IMR-90 (cell line): ENCODE measurements at regions not wholly inside any gene's neighbourhood (a gene's known extent, or its start where the extent isn't known, plus 50 kb on each side); places are given as distances from the start of the nearest gene placed in this dataset.

ENCODE experiments used
- ATAC-seq: fragments of 200-7000 bp; cut with Tn5 transposase; 2 replicates; pipeline ENCODE4 v1.9.1; 2020; ENCODE audit warnings: low read depth, mild to moderate bottlenecking, moderate library complexity
- BruUV-seq: library from RNA; stranded (reverse); fragments of 400-500 nt; replicated peaks from 2 replicates; lab custom pipeline; 2021; lab: Mats Ljungman, UMichigan
- CTCF ChIA-PET: fragments of 300-600 bp; formaldehyde crosslinking; extraction: SDS; loops from one replicate; lab custom pipeline; 2021; ENCODE audit warnings: antibody characterized with exemption; lab: Yijun Ruan, JAX
- POLR2A ChIA-PET: fragments of 300-600 bp; sonication (Branson Sonifier 250); formaldehyde crosslinking; loops from one replicate; lab custom pipeline; 2022; ENCODE audit warnings: antibody characterized with exemption; ENCODE audit not compliant: unreplicated experiment; lab: Charles Lee
- DNase-seq: peaks from one replicate; pipeline ENCODE4 v3.0.0; 2013
- H2AFZ ChIP-seq: replicated peaks from 2 replicates; pipeline ENCODE3; 2013; ENCODE audit warnings: low read length, mild to moderate bottlenecking; ENCODE audit not compliant: poor library complexity
- H2AK5ac ChIP-seq: 2 replicates; pipeline ENCODE4 v1.6.1; 2013; ENCODE audit warnings: low read depth, low read length, inconsistent platforms
- H2AK9ac ChIP-seq: replicated peaks from 2 replicates; pipeline ENCODE3; 2013; ENCODE audit warnings: mild to moderate bottlenecking, low read depth, low read length, moderate library complexity; ENCODE audit not compliant: poor library complexity
- H2BK120ac ChIP-seq: 2 replicates; pipeline ENCODE4 v1.6.1; 2013; ENCODE audit warnings: low read depth, low read length, inconsistent platforms
- H2BK15ac ChIP-seq: 3 replicates; pipeline ENCODE4 v1.6.1; 2013; ENCODE audit warnings: low read depth, low read length, inconsistent platforms
- H2BK20ac ChIP-seq: 2 replicates; pipeline ENCODE4 v1.6.1; 2013; ENCODE audit warnings: low read depth, mild to moderate bottlenecking, inconsistent platforms, low read length, moderate library complexity
- H2BK5ac ChIP-seq: 2 replicates; pipeline ENCODE4 v1.6.1; 2013; ENCODE audit warnings: mild to moderate bottlenecking, low read depth, low read length, inconsistent platforms; ENCODE audit not compliant: poor library complexity, severe bottlenecking
- H3K14ac ChIP-seq: replicated peaks from 2 replicates; pipeline ENCODE4 v1.6.1; 2013; ENCODE audit warnings: low read depth, low read length, inconsistent platforms
- H3K18ac ChIP-seq: 2 replicates; pipeline ENCODE4 v1.6.1; 2013; ENCODE audit warnings: low read depth, low read length, control low read depth
- H3K23ac ChIP-seq: 2 replicates; pipeline ENCODE4 v1.6.1; 2013; ENCODE audit warnings: low read depth, low read length, inconsistent platforms
- H3K27ac ChIP-seq: 2 replicates; pipeline ENCODE4 v1.5.1; 2013; ENCODE audit warnings: mild to moderate bottlenecking, control low read depth, low read length; ENCODE audit not compliant: insufficient read depth
- H3K27me3 ChIP-seq: 2 replicates; pipeline ENCODE4 v1.6.1; 2013; ENCODE audit warnings: low read length; ENCODE audit not compliant: control insufficient read depth, insufficient read depth
- H3K36me3 ChIP-seq: 2 replicates; pipeline ENCODE4 v1.6.1; 2013; ENCODE audit warnings: low read length, mixed read lengths; ENCODE audit not compliant: control insufficient read depth, insufficient read depth
- H3K4ac ChIP-seq: 2 replicates; pipeline ENCODE4 v1.6.1; 2013; ENCODE audit warnings: low read depth, low read length, inconsistent platforms
- H3K4me1 ChIP-seq: 2 replicates; pipeline ENCODE4 v1.6.1; 2013; ENCODE audit warnings: low read length, mixed read lengths; ENCODE audit not compliant: control insufficient read depth, insufficient read depth
- H3K4me2 ChIP-seq: 2 replicates; pipeline ENCODE4 v1.6.1; 2013; ENCODE audit warnings: low read depth, mild to moderate bottlenecking, control low read depth, low read length, moderate library complexity
- H3K4me3 ChIP-seq: 2 replicates; pipeline ENCODE4 v1.5.1; 2013; ENCODE audit warnings: low read depth, mild to moderate bottlenecking, control low read depth, low read length, moderate library complexity; ENCODE audit not compliant: insufficient read depth
- H3K56ac ChIP-seq: 2 replicates; pipeline ENCODE4 v1.6.1; 2013; ENCODE audit warnings: low read length, inconsistent platforms; ENCODE audit not compliant: insufficient read depth; ENCODE audit errors: extremely low read depth
- H3K79me1 ChIP-seq, 2 experiments: 2 replicates each; pipeline ENCODE4 v1.6.1; 2013; ENCODE audit warnings: low read length in 2 of 2, inconsistent platforms in 1 of 2, low read depth in 1 of 2
- H3K9ac ChIP-seq: 2 replicates; pipeline ENCODE4 v1.6.1; 2013; ENCODE audit warnings: low read depth, low read length, control low read depth
- H3K9me1 ChIP-seq: 2 replicates; pipeline ENCODE4 v1.6.1; 2013; ENCODE audit warnings: low read length, inconsistent platforms; ENCODE audit not compliant: insufficient read depth
- H3K9me3 ChIP-seq: 2 replicates; pipeline ENCODE4 v1.6.1; 2013; ENCODE audit warnings: low read length; ENCODE audit not compliant: control insufficient read depth, insufficient read depth
- H4K20me1 ChIP-seq: 2 replicates; pipeline ENCODE4 v1.6.1; 2013; ENCODE audit warnings: low read length, inconsistent platforms; ENCODE audit not compliant: insufficient read depth
- H4K5ac ChIP-seq: 2 replicates; pipeline ENCODE4 v1.6.1; 2013; ENCODE audit warnings: mild to moderate bottlenecking, low read depth, low read length, control low read depth
- H4K8ac ChIP-seq, 2 experiments: 2 replicates each; pipeline ENCODE4 v1.6.1; 2013; ENCODE audit warnings: low read depth in 2 of 2, low read length in 2 of 2, control low read depth in 1 of 2, inconsistent platforms in 1 of 2
- H4K91ac ChIP-seq: 2 replicates; pipeline ENCODE4 v1.6.1; 2013; ENCODE audit warnings: low read depth, low read length, inconsistent platforms; ENCODE audit not compliant: insufficient read depth
- BHLHE40 ChIP-seq: fragments of 150-350 bp; IDR thresholded peaks from 2 replicates; pipeline ENCODE4 v1.6.1; 2016; ENCODE audit warnings: mild to moderate bottlenecking, low read depth, low read length
- CEBPB ChIP-seq: IDR thresholded peaks from 2 replicates; pipeline ENCODE4 v1.6.1; 2012; ENCODE audit warnings: low read depth, low read length, improper control_type of control experiment
- CHD1 ChIP-seq: IDR thresholded peaks from 2 replicates; pipeline ENCODE4 v1.6.1; 2012; ENCODE audit warnings: low read depth, low read length, improper control_type of control experiment
- CTCF ChIP-seq: conservative IDR thresholded peaks from 2 replicates; pipeline ENCODE4 v1.5.1; 2012; ENCODE audit warnings: mild to moderate bottlenecking, low read depth, low read length, improper control_type of control experiment
- ELK1 ChIP-seq: fragments of 150-350 bp; IDR thresholded peaks from 2 replicates; pipeline ENCODE4 v1.6.1; 2016; ENCODE audit warnings: low read depth, mild to moderate bottlenecking, low read length, moderate library complexity, borderline replicate concordance
- FOS ChIP-seq: fragments of 150-350 bp; IDR thresholded peaks from 2 replicates; pipeline ENCODE4 v1.6.1; 2016; ENCODE audit warnings: low read depth, low read length
- MAFK ChIP-seq: IDR thresholded peaks from 2 replicates; pipeline ENCODE4 v1.6.1; 2012; ENCODE audit warnings: low read depth, low read length, improper control_type of control experiment
- MAZ ChIP-seq: IDR thresholded peaks from 2 replicates; pipeline ENCODE4 v1.6.1; 2012; ENCODE audit warnings: low read depth, mild to moderate bottlenecking, low read length, improper control_type of control experiment, moderate library complexity, borderline replicate concordance
- MXI1 ChIP-seq: IDR thresholded peaks from 2 replicates; pipeline ENCODE4 v1.6.1; 2012; ENCODE audit warnings: low read depth, mild to moderate bottlenecking, low read length, moderate library complexity, borderline replicate concordance
- NFE2L2 ChIP-seq: fragments of 150-350 bp; IDR thresholded peaks from 2 replicates; pipeline ENCODE4 v1.6.1; 2016; ENCODE audit warnings: low read depth, mild to moderate bottlenecking, low read length
- POLR2A ChIP-seq: IDR thresholded peaks from 2 replicates; pipeline ENCODE4 v1.6.1; 2012; ENCODE audit warnings: mild to moderate bottlenecking, low read depth, low read length
- RAD21 ChIP-seq: IDR thresholded peaks from 2 replicates; pipeline ENCODE4 v1.6.1; 2012; ENCODE audit warnings: low read length, improper control_type of control experiment
- RCOR1 ChIP-seq: IDR thresholded peaks from 2 replicates; pipeline ENCODE4 v1.6.1; 2012; ENCODE audit warnings: mild to moderate bottlenecking, low read length, improper control_type of control experiment; ENCODE audit not compliant: insufficient replicate concordance
- RFX5 ChIP-seq: IDR thresholded peaks from 2 replicates; pipeline ENCODE4 v1.8.0; 2012; ENCODE audit warnings: low read depth, mild to moderate bottlenecking, low read length, moderate library complexity
- SMC3 ChIP-seq: fragments of 150-350 bp; IDR thresholded peaks from 2 replicates; pipeline ENCODE4 v1.6.1; 2016; ENCODE audit warnings: low read depth, mild to moderate bottlenecking, antibody characterized with exemption, low read length, moderate library complexity
- USF2 ChIP-seq: fragments of 150-350 bp; IDR thresholded peaks from 2 replicates; pipeline ENCODE4 v1.6.1; 2017; ENCODE audit warnings: mild to moderate bottlenecking, antibody characterized with exemption, low read length, low read depth
- WGBS, 2 experiments: methylation state at CpG; one replicate each; pipeline versions ENCODE4 v1.1.5 to v1.1.7; 2013; ENCODE audit warnings: missing lambda C conversion rate in 2 of 2; ENCODE audit not compliant: insufficient read length in 1 of 2; ENCODE audit errors: extremely low coverage in 2 of 2; 5-methylcytosine and 5-hydroxymethylcytosine counted together
- dilution Hi-C: fragments of 300-500 bp; cut with HindIII; formaldehyde crosslinking; loops from one replicate; pipeline ENCODE4 v1.14.3; 2018; ENCODE audit warnings: low sequenced_read_pairs; ENCODE audit not compliant: unreplicated experiment
- in situ Hi-C: fragments of 300-500 bp; cut with MboI; formaldehyde crosslinking; loops from 3 replicates; pipeline ENCODE4 v1.14.3; 2019; ENCODE audit warnings: low sequenced_read_pairs, inconsistent platforms, mixed read lengths
- intact Hi-C: fragments of 100-400 bp; cut with micrococcal nuclease; formaldehyde crosslinking; loops from 2 replicates; pipeline ENCODE4 v1.10.0; 2022

GRCh38 chr1:182237329-182237728 lies 154.3 kb downstream of the GLUL start:
- dilution Hi-C loops = no loop called here
- no peaks in the 10 kb centered on the region for H3K27me3 ChIP-seq
- H2AK9ac ChIP-seq = no peak overlapping the region

More at GRCh38 chr1:182237329-182237728, 154.3 kb downstream of the GLUL start:
- no peak overlapping the region for H3K23ac ChIP-seq
- no peak overlapping the region for H3K9ac ChIP-seq
- H3K27ac ChIP-seq = no peak overlapping the region
- H4K91ac ChIP-seq = no peak overlapping the region
- H3K56ac ChIP-seq = no peak overlapping the region
- H3K9me3 ChIP-seq = no peaks in the 10 kb centered on the region
- H2BK120ac ChIP-seq = no peak overlapping the region
- no peak overlapping the region for H4K8ac ChIP-seq
- 100% methylated on average over 1 of the region's 3 CpGs; no CpG with 5 or more reads in 1 of the 2 experiments for WGBS, 2 experiments
- H4K20me1 ChIP-seq = no peaks in the 10 kb centered on the region
- in situ Hi-C loops (no loop called here), intact Hi-C loops (no loop called here)
- H2BK5ac ChIP-seq = no peak overlapping the region
- H2BK15ac ChIP-seq = no peak overlapping the region
- no peak overlapping the region for H2AK5ac ChIP-seq
- POLR2A ChIA-PET = no interaction called here
- H3K18ac ChIP-seq = no peak overlapping the region
- DNase-seq (no peak), ATAC-seq (no peak)
- H2BK20ac ChIP-seq = no peak overlapping the region
- H3K4me3 ChIP-seq = no peak overlapping the region
- no peaks in the 10 kb centered on the region for H3K4me1 ChIP-seq
- no peaks in the 10 kb centered on the region for H3K36me3 ChIP-seq
- H3K4ac ChIP-seq = no peak overlapping the region
- no peaks in the 10 kb centered on the region for H3K79me1 ChIP-seq
- no peaks in the 10 kb centered on the region for H3K9me1 ChIP-seq
- CTCF ChIA-PET = no interaction called here
- TF ChIP-seq POLR2A (no peak), CHD1 (no peak), MAFK (no peak), RFX5 (no peak), CEBPB (no peak), FOS (no peak), MAZ (no peak), BHLHE40 (no peak), ELK1 (no peak), MXI1 (no peak), RAD21 (no peak), RCOR1 (no peak), NFE2L2 (no peak), CTCF (no peak), SMC3 (no peak), USF2 (no peak)
- no peak overlapping the region for H3K14ac ChIP-seq
- no peak overlapping the region for H3K4me2 ChIP-seq
- no TSS peak for BruUV-seq
- no peak overlapping the region for H2AFZ ChIP-seq
- H4K5ac ChIP-seq = no peak overlapping the region
